ENCODE measurements at regions not wholly inside any gene's neighbourhood (a gene's known extent, or its start where the extent isn't known, plus 50 kb on each side); places are given as distances from the start of the nearest gene placed in this dataset.

- DNase-seq: no peak
These were observed 50.8 kb upstream of the KLHL13 start for GRCh38 chrX:118167361-118167760.

DNA sequence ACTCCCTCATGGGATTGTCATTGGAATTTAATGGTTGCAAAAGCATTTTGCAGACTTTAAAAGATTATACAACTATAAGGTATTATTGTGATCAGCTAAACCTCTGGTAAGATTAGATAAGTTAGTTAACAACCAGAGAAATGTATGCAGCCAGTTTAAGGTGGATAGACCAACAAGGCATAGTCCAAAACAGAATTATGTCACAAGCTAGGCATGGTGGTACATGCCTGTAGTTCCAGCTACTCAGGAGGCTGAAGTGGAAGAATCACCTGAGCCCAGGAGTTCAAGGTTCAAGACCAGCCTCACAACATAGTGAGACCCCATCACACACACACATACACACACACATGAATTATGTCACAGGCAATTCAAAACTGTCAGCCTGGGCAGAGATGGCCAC lies 54.7 kb upstream of the KLHL13 start:
- DNase-seq: no peak

- no peak for DNase-seq
These were observed 58.0 kb upstream of the KLHL13 start for GRCh38 chrX:118174516-118175098.

DNA sequence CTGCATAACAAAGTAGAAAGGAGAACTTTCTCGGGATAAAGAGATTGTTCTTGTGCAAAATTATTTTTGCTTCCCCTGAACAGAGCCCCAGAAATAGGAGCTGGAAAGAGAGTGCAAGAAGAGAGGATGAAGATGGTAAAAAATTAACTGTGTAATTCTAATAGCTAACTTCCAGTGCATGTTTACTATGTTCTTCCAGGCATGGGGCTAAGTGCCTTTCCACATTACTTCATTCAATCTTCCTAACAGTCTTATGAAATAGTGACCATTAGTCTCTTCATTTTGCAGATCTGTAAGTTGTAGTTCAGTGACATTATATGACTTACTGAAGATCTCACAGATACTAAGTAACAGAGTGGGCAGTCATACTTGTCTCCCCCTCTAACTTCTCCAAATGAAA lies 61.1 kb upstream of the KLHL13 start:
- no peak for DNase-seq

- no peak for DNase-seq
These were observed 61.8 kb upstream of the KLHL13 start for GRCh38 chrX:118178450-118178849.

DNA sequence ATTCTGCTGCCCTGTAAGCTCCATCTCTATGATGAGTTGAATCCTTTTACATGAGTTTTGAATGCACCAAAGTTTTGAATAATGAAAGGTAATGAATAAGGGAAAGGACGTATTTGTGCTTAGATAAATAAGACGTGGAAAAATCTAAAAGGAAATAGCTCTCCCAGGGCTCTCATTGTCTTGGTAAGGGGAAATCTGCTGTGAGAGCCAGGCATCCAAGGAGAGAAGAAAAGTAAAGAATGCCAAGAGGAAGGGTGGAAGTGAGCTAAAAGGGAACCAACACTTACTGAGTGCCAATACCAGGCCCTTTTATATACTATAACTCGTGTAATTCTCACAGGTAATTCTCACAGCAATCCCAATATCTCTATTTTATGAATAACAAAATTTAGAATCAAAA lies 62.6 kb upstream of the KLHL13 start:
- no peak for DNase-seq

GRCh38 chrX:118179718-118180117 lies 63.1 kb upstream of the KLHL13 start:
- DNase-seq: no peak

- DNase-seq: no peak
These were observed 64.4 kb upstream of the KLHL13 start for GRCh38 chrX:118181030-118181429.

- DNase-seq: no peak
These were observed 65.4 kb upstream of the KLHL13 start for GRCh38 chrX:118182025-118182424.

GRCh38 chrX:118182681-118183080 lies 66.1 kb upstream of the KLHL13 start:
- DNase-seq: no peak

GRCh38 chrX:118183606-118184005 lies 67.0 kb upstream of the KLHL13 start:
- DNase-seq: no peak

GRCh38 chrX:118187100-118187499 lies 70.5 kb upstream of the KLHL13 start:
- no peak for DNase-seq

- peak; percentile 35 for DNase-seq
These were observed 72.4 kb upstream of the KLHL13 start for GRCh38 chrX:118189000-118189399.

- DNase-seq: no peak
These were observed 73.0 kb upstream of the KLHL13 start for GRCh38 chrX:118189628-118190027.

- no peak for DNase-seq
These were observed 81.1 kb upstream of the KLHL13 start for GRCh38 chrX:118197730-118198129.

- DNase-seq: no peak
These were observed 82.0 kb upstream of the KLHL13 start for GRCh38 chrX:118198577-118198976.

GRCh38 chrX:118199997-118200396 lies 83.4 kb upstream of the KLHL13 start:
- DNase-seq: no peak

GRCh38 chrX:118205421-118206395 lies 89.1 kb upstream of the KLHL13 start:
- no peak for DNase-seq

DNA sequence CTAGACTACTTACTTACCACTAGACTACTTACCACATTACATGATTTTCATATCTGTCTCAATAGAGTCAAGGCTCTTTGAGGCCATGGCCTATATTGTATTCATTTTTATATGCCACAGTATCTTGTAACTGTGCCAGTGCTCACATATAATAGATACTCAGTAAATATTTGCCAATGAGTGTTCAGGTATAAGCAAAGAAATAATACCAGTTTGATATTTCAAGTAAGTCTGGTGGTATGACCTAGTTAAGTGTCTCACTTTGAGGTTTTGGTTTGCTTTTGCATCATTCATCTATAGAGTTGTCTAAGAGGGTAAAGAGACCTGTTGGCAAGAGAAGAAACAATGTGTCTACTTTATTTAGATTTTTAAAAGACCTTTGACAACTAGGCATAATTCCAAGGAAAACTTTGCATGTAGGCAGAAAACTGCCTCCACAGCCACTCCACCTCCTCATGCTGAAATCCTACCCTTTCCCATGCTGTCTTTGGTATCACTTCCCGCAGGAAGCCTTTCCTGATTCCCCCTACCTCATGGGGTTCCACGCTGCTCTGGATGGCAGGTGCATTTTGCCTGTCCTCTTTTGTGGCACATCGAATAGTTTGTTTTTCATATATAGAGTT lies 91.3 kb upstream of the KLHL13 start:
- DNase-seq: no peak

GRCh38 chrX:118208481-118208880 lies 91.9 kb upstream of the KLHL13 start:
- no peak for DNase-seq

- peak; percentile 24 for DNase-seq
These were observed 95.5 kb upstream of the KLHL13 start for GRCh38 chrX:118211891-118212816.

- DNase-seq: peak; percentile 46
These were observed 96.2 kb upstream of the KLHL13 start for GRCh38 chrX:118212817-118213183.

GRCh38 chrX:118215346-118215745 lies 98.7 kb upstream of the KLHL13 start:
- DNase-seq: no peak
